OCI-M1 (cell line): ENCODE measurements at regions not wholly inside any gene's neighbourhood (a gene's known extent, or its start where the extent isn't known, plus 50 kb on each side); places are given as distances from the start of the nearest gene placed in this dataset.

Experiments
- DNase-seq: peaks from one replicate; lab custom pipeline; 2025; lab: John Stamatoyannopoulos, UW

- DNase-seq: no peak
Measured at GRCh38 chr22:48376936-48377712, 1450.5 kb downstream of the BRD1 start.

- DNase-seq: no peak
Measured at GRCh38 chr22:48376428-48376827, 1451.2 kb downstream of the BRD1 start.

- DNase-seq: no peak
Measured at GRCh38 chr22:48373626-48374173, 1454.0 kb downstream of the BRD1 start.

- no peak for DNase-seq
Measured at GRCh38 chr22:48372390-48372789, 1455.3 kb downstream of the BRD1 start.

- DNase-seq: no peak
Measured at GRCh38 chr22:48371391-48371790, 1456.3 kb downstream of the BRD1 start.

- no peak for DNase-seq
Measured at GRCh38 chr22:48370508-48371325, 1457.0 kb downstream of the BRD1 start.

- DNase-seq: no peak
Measured at GRCh38 chr22:48369789-48370507, 1457.7 kb downstream of the BRD1 start.

GRCh38 chr22:48368975-48369525 is 1458.6 kb downstream of the BRD1 start:
- no peak for DNase-seq

GRCh38 chr22:48367731-48368130 is 1459.9 kb downstream of the BRD1 start:
- no peak for DNase-seq

- DNase-seq: no peak
Measured at GRCh38 chr22:48366591-48366990, 1461.1 kb downstream of the BRD1 start.

GRCh38 chr22:48366056-48366455 is 1461.6 kb downstream of the BRD1 start:
- DNase-seq: no peak

GRCh38 chr22:48365386-48365785 is 1462.3 kb downstream of the BRD1 start:
- DNase-seq: no peak

GRCh38 chr22:48362721-48363404 is 1464.8 kb downstream of the BRD1 start:
- DNase-seq: no peak

- no peak for DNase-seq
Measured at GRCh38 chr22:48361099-48361639, 1466.5 kb downstream of the BRD1 start.

GRCh38 chr22:48359613-48359965 is 1468.1 kb downstream of the BRD1 start:
- no peak for DNase-seq

- DNase-seq: no peak
Measured at GRCh38 chr22:48358886-48359612, 1468.6 kb downstream of the BRD1 start.

- DNase-seq: no peak
Measured at GRCh38 chr22:48357961-48358360, 1469.7 kb downstream of the BRD1 start.

GRCh38 chr22:48357196-48357595 is 1470.5 kb downstream of the BRD1 start:
- DNase-seq: no peak

GRCh38 chr22:48356731-48357130 is 1470.9 kb downstream of the BRD1 start:
- no peak for DNase-seq

- DNase-seq: no peak
Measured at GRCh38 chr22:48354096-48354495, 1473.6 kb downstream of the BRD1 start.
